ENCODE measurements at regions not wholly inside any gene's neighbourhood (a gene's known extent, or its start where the extent isn't known, plus 50 kb on each side); places are given as distances from the start of the nearest gene placed in this dataset.

DNA sequence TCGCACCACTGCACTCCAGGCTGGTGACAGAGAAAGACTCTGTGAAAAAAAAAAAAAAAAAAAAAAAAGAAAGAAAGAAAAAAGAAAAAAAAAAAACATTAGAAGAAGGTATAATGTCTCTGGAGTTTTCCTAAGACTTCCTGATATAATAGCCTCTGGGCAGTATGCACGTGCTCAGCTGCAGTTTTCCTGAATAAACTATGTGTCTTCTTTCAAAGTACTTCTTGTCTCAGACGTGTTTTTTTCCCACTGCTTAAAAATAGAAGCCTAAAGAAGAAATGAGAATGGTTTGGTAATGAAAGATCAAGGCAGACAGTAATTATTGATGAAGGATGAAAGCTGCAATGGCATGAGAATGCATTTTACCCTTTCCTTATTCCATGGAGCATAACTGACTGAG lies 148.1 kb upstream of the TRPC7 start:
- TF ChIP-seq CTCF (IDR thresholded peaks at IDR 0.05) (no peak), POLR2A (IDR thresholded peaks at IDR 0.05) (no peak), POLR2AphosphoS5 (IDR thresholded peaks at IDR 0.05) (no peak)
